K562 (cell line): ENCODE measurements at regions not wholly inside any gene's neighbourhood (a gene's known extent, or its start where the extent isn't known, plus 50 kb on each side); places are given as distances from the start of the nearest gene placed in this dataset.

Source experiments
- ATAC-seq: fragments of 200-7000 bp; cut with Tn5 transposase; 3 replicates; pipeline ENCODE4 v1.9.1; 2020; ENCODE audit warnings: moderate library complexity
- BruUV-seq: library from RNA; stranded (reverse); fragments of 400-500 nt; replicated peaks from 2 replicates; lab custom pipeline; 2021; lab: Mats Ljungman, UMichigan
- CTCF ChIA-PET: fragments of 300-600 bp; formaldehyde crosslinking; extraction: SDS; loops from one replicate; lab custom pipeline; 2021; ENCODE audit warnings: low intra/inter-chr PET ratio; lab: Yijun Ruan, JAX
- POLR2A ChIA-PET: fragments of 300-600, 350-650 bp; sonication (Branson Sonifier 250); formaldehyde crosslinking; extraction: SDS; loops from one replicate; lab custom pipeline; 2021; ENCODE audit warnings: antibody characterized with exemption, inconsistent platforms; lab: Yijun Ruan, JAX
- DNase-seq, 4 experiments: peaks; one replicate each; pipeline versions ENCODE4 v3.0.0 to v3.0.0-alpha.2; 2011 to 2018; ENCODE audit warnings: low spot score in 3 of 4, mixed read lengths in 3 of 4; ENCODE audit errors: extremely low read depth in 1 of 4
- FAIRE-seq: peaks from 2 replicates; lab custom pipeline; 2011; peaks lifted over from hg19 to GRCh38; lab: Jason Lieb, UNC
- H2AFZ ChIP-seq: 2 replicates; pipeline ENCODE4 v1.6.0; 2011; ENCODE audit warnings: low read depth, low read length, control low read depth, inconsistent platforms
- H3K27ac ChIP-seq: fragments of 200-600 bp; 3 replicates; pipeline ENCODE4 v1.8.0; 2011; ENCODE audit warnings: low read depth, mild to moderate bottlenecking, control low read depth, inconsistent platforms, low read length, moderate library complexity, mixed read lengths; ENCODE audit errors: extremely low read depth
- H3K27me3 ChIP-seq, 2 experiments: fragments of 300-600 bp in 1 of 2; 2 replicates in 1 of 2; 3 replicates in 1 of 2; pipeline versions ENCODE4 v1.6.0 to v1.8.0; 2011; ENCODE audit warnings: inconsistent platforms in 2 of 2, low read length in 2 of 2, mild to moderate bottlenecking in 1 of 2, mixed read lengths in 1 of 2, moderate library complexity in 1 of 2; ENCODE audit not compliant: control insufficient read depth in 2 of 2, insufficient read depth in 2 of 2
- H3K36me3 ChIP-seq: fragments of 300-600 bp; 3 replicates; pipeline ENCODE4 v1.8.0; 2011; ENCODE audit warnings: mild to moderate bottlenecking, low read length, inconsistent platforms; ENCODE audit not compliant: control insufficient read depth, insufficient read depth
- H3K4me1 ChIP-seq, 2 experiments: fragments of 200-600 bp in 1 of 2; replicated peaks in 1 of 2; 2 replicates in 1 of 2; 3 replicates in 1 of 2; pipeline versions ENCODE4 v1.5.1 to v1.8.0; 2011; ENCODE audit warnings: inconsistent platforms in 2 of 2, low read length in 2 of 2, mild to moderate bottlenecking in 1 of 2, mixed read lengths in 1 of 2, moderate library complexity in 1 of 2; ENCODE audit not compliant: control insufficient read depth in 2 of 2, insufficient read depth in 2 of 2
- H3K4me2 ChIP-seq: 2 replicates; pipeline ENCODE4 v1.6.1; 2011; ENCODE audit warnings: low read length, control low read depth, inconsistent platforms, mixed read lengths; ENCODE audit not compliant: insufficient read depth
- H3K4me3 ChIP-seq: fragments of 200-600 bp; sonication (generic), shearing (Covaris generic); 2 replicates; pipeline ENCODE4 v1.5.1; 2016; ENCODE audit warnings: control low read depth, inconsistent platforms
- H3K79me2 ChIP-seq: fragments of 200-600 bp; 3 replicates; pipeline ENCODE4 v1.8.0; 2011; ENCODE audit warnings: low read length, inconsistent platforms; ENCODE audit not compliant: control insufficient read depth, insufficient read depth
- H3K9ac ChIP-seq, 2 experiments: 2 replicates each; pipeline versions ENCODE4 v1.6.0 to v1.6.1; 2011; ENCODE audit warnings: low read depth in 2 of 2, low read length in 2 of 2, control low read depth in 1 of 2, inconsistent platforms in 1 of 2, mild to moderate bottlenecking in 1 of 2, mixed read lengths in 1 of 2; ENCODE audit not compliant: insufficient read depth in 1 of 2
- H3K9me1 ChIP-seq: one replicate; pipeline ENCODE4 v1.6.0; 2011; ENCODE audit warnings: inconsistent platforms, mild to moderate bottlenecking, low read length, moderate library complexity; ENCODE audit not compliant: control insufficient read depth, insufficient read depth
- H3K9me3 ChIP-seq: replicated peaks from 2 replicates; pipeline ENCODE4 v1.5.1; 2011; ENCODE audit warnings: low read depth, low read length, inconsistent platforms; ENCODE audit not compliant: control insufficient read depth, insufficient read depth
- H4K20me1 ChIP-seq: replicated peaks from 2 replicates; pipeline ENCODE4 v1.6.1; 2011; ENCODE audit warnings: low read length, inconsistent platforms, mixed read lengths; ENCODE audit not compliant: control insufficient read depth, insufficient read depth
- E4F1 ChIP-seq: fragments of 250-450 bp; sonication (Bioruptor Pico); IDR thresholded peaks from 2 replicates; pipeline ENCODE4 v1.5.0; 2021; ENCODE audit warnings: mild to moderate bottlenecking, borderline replicate concordance
- ELF1 ChIP-seq: fragments of 200-800 bp; sonication (Bioruptor generic); IDR thresholded peaks from 2 replicates; pipeline ENCODE4 v1.6.1; 2016; ENCODE audit warnings: missing genetic modification characterization, missing compliant biosample characterization
- ELK3 ChIP-seq: fragments of 450-650 bp; formaldehyde crosslinking; IDR thresholded peaks from 2 replicates; pipeline ENCODE4 v1.4.0; 2020; ENCODE audit warnings: mild to moderate bottlenecking
- GABPB1 ChIP-seq: sonication (generic); formaldehyde crosslinking; IDR thresholded peaks from 2 replicates; pipeline ENCODE4 v1.8.0; 2022; ENCODE audit warnings: mild to moderate bottlenecking, missing genetic modification reagents
- KLF16 ChIP-seq: IDR thresholded peaks from 2 replicates; pipeline ENCODE4 v1.6.1; 2016; ENCODE audit warnings: antibody characterized with exemption
- MCM5 ChIP-seq: fragments of 450-650 bp; IDR thresholded peaks from 2 replicates; pipeline ENCODE4 v1.6.1; 2016; ENCODE audit warnings: low read depth
- NCOA4 ChIP-seq: fragments of 450-650 bp; IDR thresholded peaks from 2 replicates; pipeline ENCODE4 v1.6.1; 2018; ENCODE audit warnings: mild to moderate bottlenecking; ENCODE audit not compliant: partially characterized antibody
- NFYB ChIP-seq: IDR thresholded peaks from 2 replicates; pipeline ENCODE4 v1.6.1; 2011; ENCODE audit warnings: mild to moderate bottlenecking, moderate library complexity; ENCODE audit not compliant: insufficient read length; ENCODE audit errors: extremely low read depth
- RBM22 ChIP-seq: fragments of 200-400 bp; formaldehyde crosslinking; IDR thresholded peaks from 2 replicates; pipeline ENCODE4 v1.6.1; 2018; ENCODE audit warnings: low read length, low read depth; ENCODE audit not compliant: poor library complexity, severe bottlenecking
- SIN3A ChIP-seq, 2 experiments: fragments of 150-350 bp in 1 of 2; IDR thresholded peaks; 2 replicates each; pipeline ENCODE4 v1.6.1; 2011 to 2016; ENCODE audit warnings: borderline replicate concordance in 2 of 2, low read depth in 2 of 2, low read length in 2 of 2, mild to moderate bottlenecking in 2 of 2, moderate library complexity in 2 of 2; ENCODE audit not compliant: control insufficient read depth in 1 of 2
- SMAD1 ChIP-seq: fragments of 150-350 bp; IDR thresholded peaks from 2 replicates; pipeline ENCODE4 v1.6.1; 2014; ENCODE audit warnings: low read length, low read depth; ENCODE audit not compliant: partially characterized antibody
- TFAP4 ChIP-seq: sonication (generic); formaldehyde crosslinking; IDR thresholded peaks from 2 replicates; pipeline ENCODE4 v1.8.0; 2022; ENCODE audit warnings: missing genetic modification reagents, mild to moderate bottlenecking, moderate library complexity, borderline replicate concordance
- ZBTB34 ChIP-seq: fragments of 250-450 bp; sonication (Bioruptor Pico); IDR thresholded peaks from 2 replicates; pipeline ENCODE4 v1.8.0; 2021; ENCODE audit warnings: mild to moderate bottlenecking, moderate library complexity
- ZFP1 ChIP-seq: fragments of 450-650 bp; formaldehyde crosslinking; IDR thresholded peaks from 2 replicates; pipeline ENCODE4 v1.4.0; 2020; ENCODE audit warnings: mild to moderate bottlenecking, mixed read lengths
- ZNF184 ChIP-seq: sonication (generic); formaldehyde crosslinking; IDR thresholded peaks from 2 replicates; pipeline ENCODE4 v1.5.0; 2020; ENCODE audit warnings: missing genetic modification reagents
- ZNF75A ChIP-seq: fragments of 450-650 bp; formaldehyde crosslinking; IDR thresholded peaks from 2 replicates; pipeline ENCODE4 v1.4.0; 2020; ENCODE audit warnings: mild to moderate bottlenecking
- WGBS: fragments of 100-300 bp; shearing (Covaris generic); methylation state at CpG from one replicate; pipeline ENCODE4 v1.1.6; 2016; ENCODE audit warnings: low coverage, mixed read lengths; ENCODE audit not compliant: insufficient coverage; ENCODE audit errors: missing lambda C conversion rate; 5-methylcytosine and 5-hydroxymethylcytosine counted together
- in situ Hi-C: fragments of 300-500 bp; cut with MboI; formaldehyde crosslinking; loops from 4 replicates; pipeline ENCODE4 v1.15.0; 2018; ENCODE audit warnings: inconsistent platforms, mixed read lengths
- intact Hi-C: fragments of 100-400 bp; cut with micrococcal nuclease; formaldehyde crosslinking; loops from 2 replicates; pipeline ENCODE4 v1.14.2; 2022

GRCh38 chr2:192634557-192634956 lies 439.8 kb upstream of the TMEFF2 start:
- ChIA-PET CTCF (no interaction called here), POLR2A (interaction anchor here (0.7 kb wide), 1 partner anchor 838 kb away, joined by 3 read pairs; no protein-coding TSS in a partner anchor)
- Histone ChIP-seq H3K4me2 (no peak overlapping the region), H3K9ac (no peak overlapping the region), H3K27me3 (no peaks in the 10 kb centered on the region), H3K4me1 (no peaks in the 10 kb centered on the region), H3K4me3 (no peak overlapping the region), H3K79me2 (no peaks in the 10 kb centered on the region), H3K9me3 (no peaks in the 10 kb centered on the region), H3K36me3 (no peaks in the 10 kb centered on the region), H2AFZ (no peak overlapping the region), H4K20me1 (no peaks in the 10 kb centered on the region), H3K9me1 (no peaks in the 10 kb centered on the region), H3K27ac (no peak overlapping the region)
- TF ChIP-seq GABPB1 (CRISPR knock-in tag) (no peak), NFYB (no peak), ELF1 (tag) (no peak), ZFP1 (CRISPR knock-in tag) (no peak), ZNF184 (CRISPR knock-in tag) (no peak), KLF16 (no peak), E4F1 (CRISPR knock-in tag) (no peak), SMAD1 (no peak), ZBTB34 (CRISPR knock-in tag) (no peak), ZNF75A (CRISPR knock-in tag) (no peak), ELK3 (CRISPR knock-in tag) (no peak), NCOA4 (no peak), MCM5 (no peak), RBM22 (no peak), TFAP4 (no peak), SIN3A (IDR thresholded peaks at IDR 0.05; ENCODE audit: borderline replicate concordance in 2 of 2, control insufficient read depth in 1 of 2, low read depth in 2 of 2, low read length in 2 of 2) (no peak)
- no TSS peak for BruUV-seq
- intact Hi-C loops (no loop called here), in situ Hi-C loops (no loop called here)
- ATAC-seq = no peak
- WGBS = 0% methylated on average over 3 of the region's 3 CpGs
- DNase-seq = no peak
- FAIRE-seq = no peak
